ENCODE measurements at regions not wholly inside any gene's neighbourhood (a gene's known extent, or its start where the extent isn't known, plus 50 kb on each side); places are given as distances from the start of the nearest gene placed in this dataset.

DNA sequence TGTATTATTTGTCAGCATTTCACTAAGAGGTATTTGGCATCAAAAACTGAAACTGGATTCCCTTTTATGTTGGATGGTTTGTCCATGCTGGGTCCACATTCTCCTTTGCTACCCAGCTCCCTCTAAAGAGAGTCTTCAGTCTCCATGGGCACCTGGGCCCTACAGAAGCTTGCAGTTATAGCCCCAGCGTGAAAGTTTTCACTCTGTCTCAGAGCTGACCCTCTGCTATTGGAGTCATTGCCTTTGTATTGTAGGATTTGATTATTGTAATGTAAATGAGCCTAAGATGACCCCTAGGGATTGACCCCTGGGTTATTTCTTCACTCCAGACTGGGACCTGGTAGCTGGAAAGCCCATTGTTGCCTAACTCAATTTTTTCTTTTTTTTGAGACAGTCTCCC, 1026.5 kb upstream of the EEF2KMT start:
- no peak for TF ChIP-seq POLR2AphosphoS5 (IDR thresholded peaks at IDR 0.05; ENCODE audit: insufficient read depth in 1 of 2, low read depth in 1 of 2)
- TF ChIP-seq, protein P1, sequence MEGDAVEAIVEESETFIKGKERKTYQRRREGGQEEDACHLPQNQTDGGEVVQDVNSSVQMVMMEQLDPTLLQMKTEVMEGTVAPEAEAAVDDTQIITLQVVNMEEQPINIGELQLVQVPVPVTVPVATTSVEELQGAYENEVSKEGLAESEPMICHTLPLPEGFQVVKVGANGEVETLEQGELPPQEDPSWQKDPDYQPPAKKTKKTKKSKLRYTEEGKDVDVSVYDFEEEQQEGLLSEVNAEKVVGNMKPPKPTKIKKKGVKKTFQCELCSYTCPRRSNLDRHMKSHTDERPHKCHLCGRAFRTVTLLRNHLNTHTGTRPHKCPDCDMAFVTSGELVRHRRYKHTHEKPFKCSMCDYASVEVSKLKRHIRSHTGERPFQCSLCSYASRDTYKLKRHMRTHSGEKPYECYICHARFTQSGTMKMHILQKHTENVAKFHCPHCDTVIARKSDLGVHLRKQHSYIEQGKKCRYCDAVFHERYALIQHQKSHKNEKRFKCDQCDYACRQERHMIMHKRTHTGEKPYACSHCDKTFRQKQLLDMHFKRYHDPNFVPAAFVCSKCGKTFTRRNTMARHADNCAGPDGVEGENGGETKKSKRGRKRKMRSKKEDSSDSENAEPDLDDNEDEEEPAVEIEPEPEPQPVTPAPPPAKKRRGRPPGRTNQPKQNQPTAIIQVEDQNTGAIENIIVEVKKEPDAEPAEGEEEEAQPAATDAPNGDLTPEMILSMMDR (IDR thresholded peaks at IDR 0.05) = no peak

Data from vagina (tissue), 2 donors.